ENCODE measurements at regions not wholly inside any gene's neighbourhood (a gene's known extent, or its start where the extent isn't known, plus 50 kb on each side); places are given as distances from the start of the nearest gene placed in this dataset.

- TF ChIP-seq CTCF (IDR thresholded peaks at IDR 0.05): no peak
- TF ChIP-seq POLR2A (IDR thresholded peaks at IDR 0.05): no peak
Measured at GRCh38 chr15:72912996-72913395, 129.4 kb upstream of the ADPGK start.

All from breast epithelium (tissue), 3 donors.